HEK293 (cell line): ENCODE measurements at regions not wholly inside any gene's neighbourhood (a gene's known extent, or its start where the extent isn't known, plus 50 kb on each side); places are given as distances from the start of the nearest gene placed in this dataset.

Experiments
- CTCF ChIA-PET: fragments of 350-600 bp; formaldehyde crosslinking; extraction: SDS; loops from one replicate; lab custom pipeline; 2021; ENCODE audit warnings: antibody characterized with exemption; lab: Yijun Ruan, JAX
- POLR2A ChIA-PET: fragments of 300-600 bp; formaldehyde crosslinking; extraction: SDS; loops from one replicate; lab custom pipeline; 2020; ENCODE audit warnings: antibody characterized with exemption, inconsistent platforms; lab: Yijun Ruan, JAX
- H3K27ac ChIP-seq: fragments of 200-500 bp; sonication (Bioruptor generic); 2 replicates; pipeline ENCODE4 v1.5.1; 2014; ENCODE audit warnings: low read depth, low read length, control low read depth, inconsistent platforms; ENCODE audit errors: extremely low read depth
- H3K36me3 ChIP-seq, 2 experiments: fragments of 200-500 bp in 1 of 2; sonication (Bioruptor generic) in 1 of 2; 1 replicate in 1 of 2; 2 replicates in 1 of 2; pipeline ENCODE4 v1.5.1; 2014 to 2017; ENCODE audit warnings: inconsistent platforms in 2 of 2, low read length in 2 of 2; ENCODE audit not compliant: control insufficient read depth in 2 of 2, insufficient read depth in 1 of 2
- H3K4me1 ChIP-seq: fragments of 200-500 bp; sonication (Bioruptor generic); 2 replicates; pipeline ENCODE4 v1.5.1; 2014; ENCODE audit warnings: mild to moderate bottlenecking, low read length, inconsistent platforms; ENCODE audit not compliant: control insufficient read depth, insufficient read depth
- H3K4me3 ChIP-seq: 2 replicates; pipeline ENCODE4 v1.5.1; 2011; ENCODE audit warnings: low read depth, mild to moderate bottlenecking, control low read depth, low read length, moderate library complexity
- H3K9me3 ChIP-seq: fragments of 200-500 bp; sonication (Bioruptor generic); 2 replicates; pipeline ENCODE4 v1.5.1; 2014; ENCODE audit warnings: low read depth, low read length, inconsistent platforms; ENCODE audit not compliant: control insufficient read depth, insufficient read depth
- MEIS1 ChIP-seq: sonication (generic); formaldehyde crosslinking; IDR thresholded peaks from 2 replicates; pipeline ENCODE4 v1.8.1; 2022; ENCODE audit warnings: missing genetic modification reagents, mild to moderate bottlenecking, borderline replicate concordance
- SCRT2 ChIP-seq: fragments of 450-650 bp; formaldehyde crosslinking; IDR thresholded peaks from 2 replicates; pipeline ENCODE4 v1.5.1; 2016; ENCODE audit warnings: missing biosample characterization, missing genetic modification characterization
- SETDB1 ChIP-seq: IDR thresholded peaks from one replicate; pipeline ENCODE4 v1.6.1; 2017; ENCODE audit warnings: mild to moderate bottlenecking, low read length, moderate library complexity, mixed read lengths; ENCODE audit not compliant: insufficient read length
- YY2 ChIP-seq: fragments of 450-650 bp; formaldehyde crosslinking; IDR thresholded peaks from 2 replicates; pipeline ENCODE4 v1.5.1; 2016; ENCODE audit warnings: missing biosample characterization, missing genetic modification characterization
- ZBTB49 ChIP-seq: fragments of 450-650 bp; formaldehyde crosslinking; IDR thresholded peaks from 2 replicates; pipeline ENCODE4 v1.5.1; 2016; ENCODE audit warnings: missing biosample characterization, missing genetic modification characterization, low read depth
- ZFP3 ChIP-seq: fragments of 450-650 bp; formaldehyde crosslinking; IDR thresholded peaks from 2 replicates; pipeline ENCODE4 v1.5.1; 2016; ENCODE audit warnings: low read depth, missing biosample characterization, missing genetic modification characterization
- ZNF112 ChIP-seq: fragments of 450-650 bp; formaldehyde crosslinking; IDR thresholded peaks from 2 replicates; pipeline ENCODE4 v1.5.0; 2017; ENCODE audit warnings: missing biosample characterization, missing genetic modification characterization
- ZNF16 ChIP-seq: fragments of 450-650 bp; formaldehyde crosslinking; IDR thresholded peaks from 2 replicates; pipeline ENCODE4 v1.5.1; 2016; ENCODE audit warnings: low read depth, missing biosample characterization, missing genetic modification characterization
- ZNF211 ChIP-seq: fragments of 450-650 bp; formaldehyde crosslinking; IDR thresholded peaks from 2 replicates; pipeline ENCODE4 v1.5.1; 2016; ENCODE audit warnings: low read depth, missing biosample characterization, missing genetic modification characterization
- ZNF24 ChIP-seq: fragments of 450-650 bp; formaldehyde crosslinking; IDR thresholded peaks from 2 replicates; pipeline ENCODE4 v1.5.1; 2016; ENCODE audit warnings: missing biosample characterization, missing genetic modification characterization
- ZNF248 ChIP-seq: fragments of 450-650 bp; formaldehyde crosslinking; IDR thresholded peaks from 2 replicates; pipeline ENCODE4 v1.5.1; 2017; ENCODE audit warnings: missing biosample characterization, missing genetic modification characterization
- ZNF26 ChIP-seq: fragments of 450-650 bp; formaldehyde crosslinking; IDR thresholded peaks from 2 replicates; pipeline ENCODE4 v1.5.1; 2016; ENCODE audit warnings: missing biosample characterization, missing genetic modification characterization
- ZNF280D ChIP-seq: fragments of 450-650 bp; formaldehyde crosslinking; IDR thresholded peaks from 2 replicates; pipeline ENCODE4 v1.5.1; 2016; ENCODE audit warnings: missing biosample characterization, missing genetic modification characterization
- ZNF391 ChIP-seq: fragments of 450-650 bp; formaldehyde crosslinking; IDR thresholded peaks from 2 replicates; pipeline ENCODE4 v1.5.1; 2016; ENCODE audit warnings: low read depth, missing biosample characterization, missing genetic modification characterization, borderline replicate concordance
- ZNF394 ChIP-seq: fragments of 450-650 bp; formaldehyde crosslinking; IDR thresholded peaks from 2 replicates; pipeline ENCODE4 v1.5.1; 2016; ENCODE audit warnings: missing biosample characterization, missing genetic modification characterization, mild to moderate bottlenecking, moderate library complexity, borderline replicate concordance
- ZNF514 ChIP-seq: fragments of 450-650 bp; formaldehyde crosslinking; IDR thresholded peaks from 2 replicates; pipeline ENCODE4 v1.5.1; 2016; ENCODE audit warnings: missing biosample characterization, missing genetic modification characterization
- ZNF596 ChIP-seq: fragments of 450-650 bp; IDR thresholded peaks from 2 replicates; pipeline ENCODE4 v1.5.0; 2018; ENCODE audit warnings: missing biosample characterization, mild to moderate bottlenecking, missing genetic modification characterization, moderate library complexity
- ZNF639 ChIP-seq: fragments of 450-650 bp; formaldehyde crosslinking; IDR thresholded peaks from 2 replicates; pipeline ENCODE4 v1.5.1; 2016; ENCODE audit warnings: missing biosample characterization, missing genetic modification characterization
- ZNF658 ChIP-seq: fragments of 450-650 bp; formaldehyde crosslinking; IDR thresholded peaks from 2 replicates; pipeline ENCODE4; 2016; ENCODE audit warnings: missing biosample characterization, missing genetic modification characterization
- ZNF785 ChIP-seq: fragments of 450-650 bp; formaldehyde crosslinking; IDR thresholded peaks from 2 replicates; pipeline ENCODE4 v1.5.1; 2016; ENCODE audit warnings: missing biosample characterization, missing genetic modification characterization
- ZNF837 ChIP-seq: fragments of 450-650 bp; formaldehyde crosslinking; IDR thresholded peaks from 2 replicates; pipeline ENCODE4 v1.5.1; 2016; ENCODE audit warnings: missing biosample characterization, missing genetic modification characterization
- ZSCAN18 ChIP-seq: fragments of 450-650 bp; formaldehyde crosslinking; IDR thresholded peaks from 2 replicates; pipeline ENCODE4 v1.5.1; 2016; ENCODE audit warnings: missing biosample characterization, missing genetic modification characterization

- ChIA-PET POLR2A (no interaction called here), CTCF (interaction anchor here (0.7 kb wide), 2 partner anchors 16 to 105 kb away, joined by 4 read pairs; no protein-coding TSS in a partner anchor)
- H3K4me1 ChIP-seq = no peaks in the 10 kb centered on the region
- TF ChIP-seq ZFP3 (tag by site-specific recombination) = no peak
- no peak for TF ChIP-seq YY2 (tag by site-specific recombination)
- no peak for TF ChIP-seq ZNF596 (tag by site-specific recombination)
- no peak for TF ChIP-seq ZNF837
- no peak for TF ChIP-seq ZNF391
- TF ChIP-seq ZNF211 (tag by site-specific recombination) = no peak
- no peak for TF ChIP-seq ZNF785 (tag by site-specific recombination)
- TF ChIP-seq ZNF16 (tag by site-specific recombination) = no peak
- TF ChIP-seq ZNF658 (tag by site-specific recombination) = no peak
- no peak for TF ChIP-seq SETDB1
- no peak for TF ChIP-seq ZBTB49 (tag by site-specific recombination)
- TF ChIP-seq ZNF514 (tag by site-specific recombination) = no peak
- no peak for TF ChIP-seq MEIS1
- no peak for TF ChIP-seq ZNF112
- no peak for TF ChIP-seq ZNF639 (tag by site-specific recombination)
- TF ChIP-seq SCRT2 (tag by site-specific recombination) = no peak
- TF ChIP-seq ZNF26 = no peak
- no peak for TF ChIP-seq ZNF248 (tag by site-specific recombination)
- TF ChIP-seq, all 188 proteins: peak for 0
- Histone ChIP-seq H3K9me3 (no peaks in the 10 kb centered on the region), H3K36me3 (no peaks in the 10 kb centered on the region), H3K27ac (no peak overlapping the region), H3K4me3 (no peak overlapping the region)
Observed at GRCh38 chr7:84627250-84627649, 432.7 kb upstream of the SEMA3A start.

- no peak overlapping the region for H3K27ac ChIP-seq
- H3K9me3 ChIP-seq = no peaks in the 10 kb centered on the region
- CTCF ChIA-PET = interaction anchor here (0.7 kb wide), 1 partner anchor 321 kb away, joined by 3 read pairs; no protein-coding TSS in a partner anchor
- POLR2A ChIA-PET = no interaction called here
- H3K4me1 ChIP-seq = no peaks in the 10 kb centered on the region
- no peaks in the 10 kb centered on the region for H3K36me3 ChIP-seq
- H3K4me3 ChIP-seq = no peak overlapping the region
- TF ChIP-seq ZNF24 (tag by site-specific recombination) = no peak
- no peak for TF ChIP-seq ZNF394 (tag by site-specific recombination)
- no peak for TF ChIP-seq ZSCAN18
- no peak for TF ChIP-seq ZNF280D (tag by site-specific recombination)
Observed at GRCh38 chr7:84624927-84625326, 430.3 kb upstream of the SEMA3A start.
